HepG2 (cell line): ENCODE measurements at regions not wholly inside any gene's neighbourhood (a gene's known extent, or its start where the extent isn't known, plus 50 kb on each side); places are given as distances from the start of the nearest gene placed in this dataset.

Experiments used
- ARNT2 ChIP-seq: sonication (generic); formaldehyde crosslinking; IDR thresholded peaks from 2 replicates; pipeline ENCODE4 v1.8.0; 2022; ENCODE audit warnings: mild to moderate bottlenecking, low read depth, missing genetic modification reagents, moderate library complexity
- ATF4 ChIP-seq, 2 experiments: fragments of 450-650 bp in 1 of 2; sonication (generic) in 1 of 2; formaldehyde crosslinking; IDR thresholded peaks; 2 replicates each; pipeline versions ENCODE4 v1.5.0 to v1.8.0; 2020 to 2022; ENCODE audit warnings: mild to moderate bottlenecking in 1 of 2, missing genetic modification reagents in 1 of 2
- CREM ChIP-seq, 2 experiments: sonication (generic) in 1 of 2; formaldehyde crosslinking in 1 of 2; IDR thresholded peaks; 2 replicates each; pipeline versions ENCODE4 v1.4.0 to v1.6.1; 2016 to 2020; ENCODE audit warnings: antibody characterized with exemption in 1 of 2, mild to moderate bottlenecking in 1 of 2, missing genetic modification reagents in 1 of 2
- DNMT1 ChIP-seq: sonication (generic); formaldehyde crosslinking; IDR thresholded peaks from 2 replicates; pipeline ENCODE4 v1.5.1; 2020; ENCODE audit warnings: mild to moderate bottlenecking, missing genetic modification reagents
- DNMT3B ChIP-seq: conservative IDR thresholded peaks from 2 replicates; pipeline ENCODE4 v1.6.1; 2016; ENCODE audit warnings: missing biosample characterization, control low read depth
- GTF3A ChIP-seq: sonication (generic); formaldehyde crosslinking; conservative IDR thresholded peaks from 2 replicates; pipeline ENCODE4 v1.4.0; 2020; ENCODE audit warnings: mild to moderate bottlenecking, missing genetic modification reagents
- HDAC1 ChIP-seq: sonication (generic); formaldehyde crosslinking; IDR thresholded peaks from 2 replicates; pipeline ENCODE4 v1.5.1; 2020; ENCODE audit warnings: mild to moderate bottlenecking, missing genetic modification reagents
- MAFF ChIP-seq: IDR thresholded peaks from 2 replicates; pipeline ENCODE4 v1.6.1; 2011; ENCODE audit warnings: low read depth, low read length, improper control_type of control experiment
- POLR2A ChIP-seq, 2 experiments: IDR thresholded peaks; 2 replicates each; pipeline ENCODE4 v1.6.1; 2011; ENCODE audit warnings: low read depth in 2 of 2, low read length in 2 of 2, mild to moderate bottlenecking in 1 of 2, moderate library complexity in 1 of 2; ENCODE audit not compliant: insufficient read depth in 1 of 2
- PRDM10 ChIP-seq: sonication (generic); formaldehyde crosslinking; IDR thresholded peaks from 2 replicates; pipeline ENCODE4 v1.4.0; 2020; ENCODE audit warnings: low read depth, missing genetic modification reagents
- PRMT3 ChIP-seq: sonication (generic); formaldehyde crosslinking; IDR thresholded peaks from 2 replicates; pipeline ENCODE4 v1.8.1; 2022; ENCODE audit warnings: low read depth, mild to moderate bottlenecking, moderate library complexity, missing genetic modification reagents, borderline replicate concordance
- RXRB ChIP-seq: IDR thresholded peaks from 2 replicates; pipeline ENCODE4 v1.6.1; 2016; ENCODE audit warnings: borderline replicate concordance, missing genetic modification reagents, missing compliant biosample characterization
- STAT5B ChIP-seq: sonication (generic); formaldehyde crosslinking; IDR thresholded peaks from 2 replicates; pipeline ENCODE4 v1.4.0; 2020; ENCODE audit warnings: missing genetic modification reagents
- TAF1 ChIP-seq: sonication (generic); formaldehyde crosslinking; IDR thresholded peaks from 2 replicates; pipeline ENCODE4 v1.4.0; 2020; ENCODE audit warnings: missing genetic modification reagents
- TEAD3 ChIP-seq: optimal IDR thresholded peaks from 2 replicates; pipeline ENCODE3; 2016; ENCODE audit warnings: borderline replicate concordance
- ZBTB37 ChIP-seq: sonication (generic); formaldehyde crosslinking; IDR thresholded peaks from 2 replicates; pipeline ENCODE4 v1.4.0; 2020; ENCODE audit warnings: mild to moderate bottlenecking, missing genetic modification reagents
- ZFX ChIP-seq: sonication (generic); formaldehyde crosslinking; IDR thresholded peaks from 2 replicates; pipeline ENCODE4 v1.4.0; 2020; ENCODE audit warnings: mild to moderate bottlenecking, low read depth, missing genetic modification reagents, moderate library complexity
- ZNF230 ChIP-seq: sonication (generic); formaldehyde crosslinking; IDR thresholded peaks from 2 replicates; pipeline ENCODE4 v1.4.0; 2020; ENCODE audit warnings: mild to moderate bottlenecking, missing genetic modification reagents
- ZNF335 ChIP-seq: sonication (generic); formaldehyde crosslinking; IDR thresholded peaks from 2 replicates; pipeline ENCODE4 v1.4.0; 2020; ENCODE audit warnings: missing genetic modification reagents
- ZNF775 ChIP-seq: sonication (generic); formaldehyde crosslinking; IDR thresholded peaks from 2 replicates; pipeline ENCODE4 v1.4.0; 2020; ENCODE audit warnings: missing genetic modification reagents, mild to moderate bottlenecking, moderate library complexity, borderline replicate concordance
- ZSCAN30 ChIP-seq: sonication (generic); formaldehyde crosslinking; IDR thresholded peaks from 2 replicates; pipeline ENCODE4 v1.5.0; 2020; ENCODE audit warnings: mild to moderate bottlenecking, missing genetic modification reagents
- TF ChIP-seq, protein P1 (sequence below): sonication (generic); formaldehyde crosslinking; IDR thresholded peaks from 2 replicates; pipeline ENCODE4 v1.5.1; 2020; ENCODE audit warnings: mild to moderate bottlenecking, moderate library complexity, missing genetic modification reagents

GRCh38 chr6:12348530-12349511, 58.7 kb downstream of the EDN1 start (continued):
- no peak for TF ChIP-seq GTF3A (CRISPR knock-in tag)
- TF ChIP-seq ARNT2 (CRISPR knock-in tag) = 0 out of 2 replicates have a peak, but pooled peaks have one; percentile 48
- no peak for TF ChIP-seq ZBTB37 (CRISPR knock-in tag)
- no peak for TF ChIP-seq ZSCAN30
- no peak for TF ChIP-seq STAT5B
- peak; percentile 98 for TF ChIP-seq TEAD3 (CRISPR knock-in tag)
- TF ChIP-seq ZFX (CRISPR knock-in tag) = no peak
- peak; percentile 27; the same call in 1 of the 2 replicates for TF ChIP-seq ZNF775 (CRISPR knock-in tag)
- peak; percentile 83; the same call in 1 of the 2 replicates for TF ChIP-seq RXRB (CRISPR knock-in tag)
- peak; percentile 64; the same call in 1 of the 2 replicates for TF ChIP-seq PRDM10 (CRISPR knock-in tag)
- 0 out of 2 replicates have a peak, but pooled peaks have one; percentile 36 for TF ChIP-seq ZNF335 (CRISPR knock-in tag)
- no peak for TF ChIP-seq DNMT1 (CRISPR knock-in tag)
- TF ChIP-seq MAFF = no peak
- peak; percentile 49; the same call in 1 of the 2 replicates for TF ChIP-seq HDAC1 (CRISPR knock-in tag)
- no peak for TF ChIP-seq PRMT3 (CRISPR knock-in tag)
- no peak for TF ChIP-seq ZNF230 (CRISPR knock-in tag)
- no peak for TF ChIP-seq POLR2A (IDR thresholded peaks at IDR 0.05; ENCODE audit: insufficient read depth in 1 of 2, low read depth in 2 of 2, low read length in 2 of 2)
- no peak for TF ChIP-seq TAF1 (CRISPR knock-in tag)
- TF ChIP-seq, protein P1, sequence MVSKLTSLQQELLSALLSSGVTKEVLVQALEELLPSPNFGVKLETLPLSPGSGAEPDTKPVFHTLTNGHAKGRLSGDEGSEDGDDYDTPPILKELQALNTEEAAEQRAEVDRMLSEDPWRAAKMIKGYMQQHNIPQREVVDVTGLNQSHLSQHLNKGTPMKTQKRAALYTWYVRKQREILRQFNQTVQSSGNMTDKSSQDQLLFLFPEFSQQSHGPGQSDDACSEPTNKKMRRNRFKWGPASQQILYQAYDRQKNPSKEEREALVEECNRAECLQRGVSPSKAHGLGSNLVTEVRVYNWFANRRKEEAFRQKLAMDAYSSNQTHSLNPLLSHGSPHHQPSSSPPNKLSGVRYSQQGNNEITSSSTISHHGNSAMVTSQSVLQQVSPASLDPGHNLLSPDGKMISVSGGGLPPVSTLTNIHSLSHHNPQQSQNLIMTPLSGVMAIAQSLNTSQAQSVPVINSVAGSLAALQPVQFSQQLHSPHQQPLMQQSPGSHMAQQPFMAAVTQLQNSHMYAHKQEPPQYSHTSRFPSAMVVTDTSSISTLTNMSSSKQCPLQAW = peak; percentile 78
- TF ChIP-seq CREM (IDR thresholded peaks at IDR 0.05) = peak; percentile 90
- no peak for TF ChIP-seq CREM (CRISPR knock-in tag; IDR thresholded peaks at IDR 0.05)
- peak in 1 of 2 experiments; percentile 69; a peak in 1 of 4 replicates for TF ChIP-seq ATF4 (CRISPR knock-in tag; IDR thresholded peaks at IDR 0.05)
- TF ChIP-seq DNMT3B (CRISPR knock-in tag) = peak; percentile 60
